ENCODE measurements at regions not wholly inside any gene's neighbourhood (a gene's known extent, or its start where the extent isn't known, plus 50 kb on each side); places are given as distances from the start of the nearest gene placed in this dataset.

GRCh38 chr12:74781991-74782485 lies 244.4 kb downstream of the ATXN7L3B start:
- Histone ChIP-seq H3K36me3 (no peaks in the 10 kb centered on the region), H3K4me1 (no peaks in the 10 kb centered on the region), H3K27ac (no peak overlapping the region), H3K4me3 (no peak overlapping the region), H3K9me3 (no peaks in the 10 kb centered on the region), H3K27me3 (no peaks in the 10 kb centered on the region)
- no peak for TF ChIP-seq CTCF (IDR thresholded peaks at IDR 0.05)
- intact Hi-C loops (cut with DNase I): no loop called here
- no peak for DNase-seq (ENCODE audit: low spot score in 2 of 2)

GRCh38 chr12:74790931-74791330 lies 253.3 kb downstream of the ATXN7L3B start:
- Histone ChIP-seq H3K4me3 (no peak overlapping the region), H3K27me3 (no peaks in the 10 kb centered on the region), H3K4me1 (no peaks in the 10 kb centered on the region), H3K36me3 (no peaks in the 10 kb centered on the region), H3K9me3 (no peaks in the 10 kb centered on the region), H3K27ac (no peak overlapping the region)
- no peak for DNase-seq (ENCODE audit: low spot score in 2 of 2)
- intact Hi-C loops (cut with DNase I): no loop called here
- no peak for TF ChIP-seq CTCF (IDR thresholded peaks at IDR 0.05)

GRCh38 chr12:74791365-74791764 lies 253.7 kb downstream of the ATXN7L3B start:
- no peak for DNase-seq (ENCODE audit: low spot score in 2 of 2)
- Histone ChIP-seq H3K9me3 (no peaks in the 10 kb centered on the region), H3K27me3 (no peaks in the 10 kb centered on the region), H3K27ac (no peak overlapping the region), H3K36me3 (no peaks in the 10 kb centered on the region), H3K4me1 (no peaks in the 10 kb centered on the region), H3K4me3 (no peak overlapping the region)
- intact Hi-C loops (cut with DNase I): no loop called here
- TF ChIP-seq CTCF (IDR thresholded peaks at IDR 0.05): no peak

- Histone ChIP-seq H3K4me1 (no peaks in the 10 kb centered on the region), H3K36me3 (no peaks in the 10 kb centered on the region), H3K4me3 (no peak overlapping the region), H3K27me3 (no peaks in the 10 kb centered on the region), H3K27ac (no peak overlapping the region), H3K9me3 (no peaks in the 10 kb centered on the region)
- intact Hi-C loops (cut with DNase I): no loop called here
- no peak for TF ChIP-seq CTCF (IDR thresholded peaks at IDR 0.05)
- no peak for DNase-seq (ENCODE audit: low spot score in 2 of 2)
Observed at GRCh38 chr12:74794522-74794921, 256.9 kb downstream of the ATXN7L3B start.

GRCh38 chr12:74801625-74802024 lies 264.0 kb downstream of the ATXN7L3B start:
- H3K36me3 ChIP-seq: no peaks in the 10 kb centered on the region
- H3K9me3 ChIP-seq: no peaks in the 10 kb centered on the region
- H3K27me3 ChIP-seq: no peaks in the 10 kb centered on the region
- TF ChIP-seq CTCF (IDR thresholded peaks at IDR 0.05): no peak
- intact Hi-C loops (cut with DNase I): no loop called here
- DNase-seq (ENCODE audit: low spot score in 2 of 2): no peak
- no peak overlapping the region for H3K4me3 ChIP-seq
- H3K27ac ChIP-seq: no peak overlapping the region
- H3K4me1 ChIP-seq: no peaks in the 10 kb centered on the region

All from ascending aorta (tissue), 2 donors.